ENCODE measurements at regions not wholly inside any gene's neighbourhood (a gene's known extent, or its start where the extent isn't known, plus 50 kb on each side); places are given as distances from the start of the nearest gene placed in this dataset.
"Not testable (repeated sequence)": the region's sequence is repeated elsewhere in the genome, so short reads cannot be mapped to it uniquely, and the experiment has no call there.

DNA sequence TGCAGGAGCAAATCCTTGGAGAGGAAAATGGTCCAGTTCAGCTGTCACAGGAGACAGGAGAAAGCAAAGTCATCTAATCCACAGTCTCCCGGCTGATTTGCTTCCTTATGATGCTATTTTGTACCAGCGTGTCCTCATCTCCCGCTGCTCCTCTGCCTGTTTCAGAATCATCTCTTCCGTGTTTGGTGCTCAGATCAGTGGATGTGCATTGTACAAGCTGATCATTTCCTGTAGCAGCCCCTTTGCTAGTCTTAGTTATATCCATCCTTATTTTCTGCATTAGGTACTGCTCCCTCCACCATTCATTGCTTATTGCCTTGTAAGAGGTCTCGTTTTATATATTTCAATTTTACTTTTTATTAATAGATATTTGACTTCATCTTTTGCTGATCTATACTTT, 219.9 kb upstream of the PRSS58 start:
- DNase-seq (ENCODE audit: low read depth in 1 of 2, low spot score in 1 of 2) = not testable (repeated sequence)

DNA sequence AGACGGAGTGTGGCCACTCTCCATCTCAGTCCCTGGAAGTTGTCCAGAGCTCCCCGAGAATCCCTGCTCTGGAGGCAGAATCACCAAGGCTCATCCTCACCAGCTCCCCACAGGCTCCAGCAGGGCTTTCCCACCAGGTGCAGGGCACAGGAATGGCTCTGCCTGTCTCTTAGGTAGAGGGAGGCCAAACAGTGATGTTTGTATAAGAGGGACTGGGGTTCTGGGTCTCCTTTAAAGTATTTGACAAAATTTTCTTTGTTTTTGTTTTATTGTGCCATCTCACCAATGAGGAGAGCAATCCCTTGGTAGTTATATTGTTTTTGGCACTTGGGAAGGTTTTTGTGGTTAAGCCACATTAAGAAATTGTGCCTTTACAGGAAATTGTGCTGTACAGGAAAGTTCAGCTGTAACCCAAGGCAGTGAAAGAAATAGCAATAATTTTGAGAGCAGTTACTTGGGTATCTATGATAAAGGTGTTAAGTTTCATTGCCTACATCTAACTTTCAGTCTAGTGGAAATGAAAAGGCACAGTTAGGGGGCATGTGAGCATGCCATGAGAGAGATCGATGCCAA, 219.3 kb upstream of the PRSS58 start:
- DNase-seq (ENCODE audit: low read depth in 1 of 2, low spot score in 1 of 2) = no peak

DNA sequence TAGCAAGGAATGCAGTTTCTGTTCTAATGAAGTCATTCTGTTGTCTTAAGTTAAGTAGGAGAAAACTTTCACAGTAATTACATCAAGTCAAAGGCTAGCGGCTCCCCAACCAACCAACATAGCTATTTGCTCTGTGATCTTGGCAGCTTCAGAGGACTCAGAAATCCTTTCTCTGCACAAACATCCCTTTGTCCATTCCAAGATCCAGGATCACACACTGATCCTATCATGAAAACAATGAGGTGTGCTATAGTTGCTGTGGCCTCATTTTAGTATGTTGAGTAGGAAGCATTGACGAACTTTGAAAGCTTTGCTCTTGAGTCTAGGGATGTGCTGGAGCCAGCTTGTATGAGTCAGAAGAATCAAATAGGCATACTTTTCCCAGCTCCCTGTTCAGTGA, 218.2 kb upstream of the PRSS58 start:
- no peak for DNase-seq (ENCODE audit: low read depth in 1 of 2, low spot score in 1 of 2)

DNA sequence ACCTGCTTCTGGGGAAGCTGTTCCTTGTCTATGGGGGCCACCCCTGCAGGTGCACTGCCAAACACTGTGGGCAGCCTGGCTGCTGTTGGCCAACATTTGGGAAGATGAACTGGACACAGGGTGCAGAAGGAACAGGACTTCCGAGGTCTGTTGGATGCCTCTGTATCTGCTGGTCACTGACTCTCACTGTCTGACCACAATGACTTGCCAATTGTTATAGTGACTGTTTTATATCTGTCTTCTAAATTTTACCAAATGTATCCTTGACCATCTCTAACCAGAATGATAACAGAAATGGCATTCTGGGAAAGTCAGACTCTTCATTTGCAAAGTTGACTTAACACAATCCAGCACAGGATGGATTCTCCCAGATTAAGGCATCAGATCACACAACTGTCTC, 214.0 kb upstream of the PRSS58 start:
- no peak for DNase-seq (ENCODE audit: low read depth in 1 of 2, low spot score in 1 of 2)

DNA sequence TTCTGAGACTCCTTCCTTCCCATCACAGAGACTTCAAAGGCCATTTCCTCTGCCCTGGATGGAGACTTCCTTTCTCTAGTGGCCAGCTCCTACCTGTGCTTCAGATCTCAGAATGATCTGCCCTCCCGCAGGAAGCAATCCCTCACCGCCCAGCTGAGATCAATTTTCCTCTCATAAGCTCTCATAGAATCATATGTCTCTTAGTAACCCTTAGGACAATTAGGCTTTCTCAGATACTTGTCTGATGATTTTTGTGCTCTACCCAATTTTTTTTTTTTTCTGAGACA, 212.6 kb upstream of the PRSS58 start:
- DNase-seq (ENCODE audit: low read depth in 1 of 2, low spot score in 1 of 2) = no peak

DNA sequence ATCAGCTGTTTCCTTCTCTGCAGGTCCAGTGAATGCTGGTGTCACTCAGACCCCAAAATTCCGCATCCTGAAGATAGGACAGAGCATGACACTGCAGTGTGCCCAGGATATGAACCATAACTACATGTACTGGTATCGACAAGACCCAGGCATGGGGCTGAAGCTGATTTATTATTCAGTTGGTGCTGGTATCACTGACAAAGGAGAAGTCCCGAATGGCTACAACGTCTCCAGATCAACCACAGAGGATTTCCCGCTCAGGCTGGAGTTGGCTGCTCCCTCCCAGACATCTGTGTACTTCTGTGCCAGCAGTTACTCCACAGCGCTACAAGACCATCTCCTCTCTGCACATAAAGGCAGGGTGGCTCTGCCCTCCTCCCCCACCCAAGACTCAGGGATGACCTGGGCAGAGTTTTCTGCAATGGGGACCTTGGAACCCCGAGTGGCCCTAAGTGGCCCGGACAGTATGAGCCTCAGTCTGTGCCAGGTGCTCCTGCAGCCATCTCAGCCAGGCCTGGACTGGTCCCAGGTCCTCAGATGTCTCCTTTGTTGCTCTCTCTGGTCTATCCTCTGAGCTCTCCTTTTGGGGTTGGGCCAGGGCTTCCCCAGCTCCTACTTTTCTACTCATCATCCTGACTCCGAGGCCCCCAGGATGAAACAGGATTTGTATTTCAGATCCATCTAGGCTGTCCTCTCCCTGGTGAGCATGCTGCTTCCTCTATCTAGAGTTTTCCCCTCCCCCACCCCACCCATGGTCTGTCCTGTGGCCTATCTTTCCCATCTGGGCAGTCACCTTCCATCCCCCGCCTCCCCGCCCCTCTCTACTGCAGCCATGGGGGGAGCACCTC, 212.1 kb upstream of the PRSS58 start:
- DNase-seq (ENCODE audit: low read depth in 1 of 2, low spot score in 1 of 2) = no peak

DNA sequence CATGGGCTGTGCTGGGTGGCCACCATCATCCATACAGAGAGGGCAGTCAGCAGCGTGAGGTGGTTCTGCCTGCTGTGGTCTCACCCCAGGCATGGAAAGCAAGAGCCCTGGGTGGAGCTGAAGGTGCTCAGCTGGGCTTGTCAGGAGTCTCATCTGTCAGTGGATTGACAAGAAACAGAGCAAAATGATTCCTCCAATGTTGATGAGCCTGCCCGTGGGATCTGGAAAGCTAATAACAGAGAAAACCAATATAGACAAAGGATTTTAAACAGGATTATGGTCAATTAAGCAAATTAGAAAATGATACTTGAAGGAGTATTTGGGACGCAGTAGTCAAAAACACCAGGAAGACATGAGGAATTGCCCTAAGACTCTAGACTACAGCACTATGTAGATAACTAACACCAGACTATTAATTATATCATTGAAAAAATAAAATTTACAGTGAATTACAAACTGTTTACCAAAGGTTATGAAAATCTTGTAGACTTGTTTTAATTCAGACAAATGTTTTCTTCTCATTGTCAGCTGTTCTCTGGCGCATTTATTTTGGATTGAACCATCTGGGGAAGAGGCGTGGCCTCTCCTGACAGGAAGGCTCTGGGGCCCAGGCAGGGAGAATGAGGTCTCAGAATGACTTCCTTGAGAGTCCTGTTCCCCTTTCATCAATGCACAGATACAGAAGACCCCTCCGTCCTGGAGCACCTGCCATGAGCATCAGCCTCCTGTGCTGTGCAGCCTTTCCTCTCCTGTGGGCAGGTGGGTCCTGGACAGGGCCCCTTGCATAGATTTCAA, 211.2 kb upstream of the PRSS58 start:
- no peak for DNase-seq (ENCODE audit: low read depth in 1 of 2, low spot score in 1 of 2)

DNA sequence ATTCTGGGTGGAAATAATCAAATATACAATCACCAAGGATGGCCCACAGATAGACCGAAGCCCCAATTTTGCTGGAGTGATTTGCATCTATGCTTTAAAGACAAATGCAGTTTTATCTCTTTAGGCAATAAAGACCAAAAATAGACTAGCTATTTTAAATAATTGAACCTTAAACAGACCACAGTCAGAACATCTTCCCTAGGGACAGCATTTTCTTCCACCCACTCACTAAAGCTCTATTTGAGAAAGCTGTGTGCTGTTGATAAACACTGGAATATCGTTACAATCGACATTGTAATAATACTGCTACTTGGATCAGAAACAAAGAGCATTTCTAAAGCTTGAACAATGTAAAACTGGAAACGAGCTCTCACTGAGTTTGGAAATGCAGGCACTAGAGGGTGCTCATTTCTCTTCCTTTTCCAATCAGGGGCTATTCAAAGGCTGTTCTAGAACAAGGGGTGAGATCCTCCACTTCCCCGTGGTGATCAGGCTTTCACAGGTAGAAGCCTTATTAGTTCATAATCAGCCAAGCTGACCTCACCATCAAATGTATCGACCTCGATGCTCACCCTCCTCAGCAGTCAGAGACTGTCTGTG, 209.3 kb upstream of the PRSS58 start:
- DNase-seq (ENCODE audit: low read depth in 1 of 2, low spot score in 1 of 2) = not testable (repeated sequence)

DNA sequence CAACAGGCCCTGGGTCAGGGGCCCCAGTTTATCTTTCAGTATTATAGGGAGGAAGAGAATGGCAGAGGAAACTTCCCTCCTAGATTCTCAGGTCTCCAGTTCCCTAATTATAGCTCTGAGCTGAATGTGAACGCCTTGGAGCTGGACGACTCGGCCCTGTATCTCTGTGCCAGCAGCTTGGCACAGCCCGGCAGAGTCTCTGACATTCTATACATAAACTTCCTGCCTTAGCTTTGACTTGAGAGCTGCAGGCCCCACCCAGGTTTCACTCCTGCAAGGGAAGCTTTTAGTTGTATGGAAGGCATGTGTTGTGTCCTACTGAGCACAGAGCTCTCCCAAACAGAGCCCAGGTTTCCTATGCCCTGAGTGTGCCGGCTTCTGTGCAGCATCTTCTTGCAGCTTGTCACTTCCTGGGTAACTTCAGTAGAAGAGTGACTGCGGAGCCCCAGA, 205.6 kb upstream of the PRSS58 start:
- no peak for DNase-seq (ENCODE audit: low read depth in 1 of 2, low spot score in 1 of 2)

DNA sequence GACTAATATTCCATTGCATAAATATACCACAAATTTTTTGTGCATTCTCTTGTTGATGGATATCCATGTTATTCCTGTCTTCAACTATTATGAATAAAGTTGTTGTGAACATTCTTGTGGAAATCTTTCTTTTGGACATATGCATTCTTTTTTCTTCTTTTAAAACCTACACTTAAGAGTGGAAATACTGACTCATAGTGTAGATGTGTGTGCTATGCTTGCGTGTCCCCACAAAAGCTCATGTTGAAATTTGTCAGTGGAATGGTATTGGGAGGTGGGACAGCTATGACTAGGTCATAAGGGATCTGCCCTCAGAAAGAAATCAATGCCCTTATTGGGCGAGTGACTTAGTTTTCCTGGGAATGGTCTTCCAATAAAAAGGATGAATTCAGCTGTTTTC, 203.6 kb upstream of the PRSS58 start:
- no peak for DNase-seq (ENCODE audit: low read depth in 1 of 2, low spot score in 1 of 2)

DNA sequence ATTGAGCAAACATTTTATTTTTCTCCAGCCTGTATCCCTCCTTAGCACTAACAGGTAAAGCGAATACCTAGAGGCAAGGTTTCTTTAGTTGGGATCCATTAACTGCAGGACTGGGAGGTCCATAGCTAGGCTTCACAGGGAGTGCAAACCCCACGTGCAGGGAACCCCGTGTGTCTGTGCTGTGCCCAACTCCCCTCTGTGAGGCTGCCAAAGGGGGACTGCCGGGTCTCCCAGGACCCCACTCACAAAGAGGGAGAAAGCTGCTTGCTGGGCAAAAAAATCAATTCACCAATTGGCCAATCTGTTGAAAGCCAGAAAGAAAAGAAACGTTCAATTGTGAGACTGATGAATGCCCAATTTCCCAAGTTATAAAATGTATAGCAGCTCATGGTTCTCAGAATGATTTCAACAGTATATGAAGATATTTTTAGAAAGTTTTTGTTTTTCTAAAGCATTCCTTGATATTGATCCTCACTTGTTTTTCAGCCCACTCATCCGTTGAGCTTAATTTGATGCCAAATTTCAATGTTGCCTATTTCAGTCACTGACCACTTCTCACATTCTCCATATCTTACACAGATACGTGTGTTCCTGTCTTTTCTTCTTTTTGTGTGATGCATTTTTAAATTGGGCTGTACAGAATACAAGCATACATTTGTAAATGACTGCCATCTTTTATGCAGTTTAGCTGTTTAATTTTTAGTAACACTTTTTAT, 202.7 kb upstream of the PRSS58 start:
- DNase-seq (ENCODE audit: low read depth in 1 of 2, low spot score in 1 of 2) = no peak

DNA sequence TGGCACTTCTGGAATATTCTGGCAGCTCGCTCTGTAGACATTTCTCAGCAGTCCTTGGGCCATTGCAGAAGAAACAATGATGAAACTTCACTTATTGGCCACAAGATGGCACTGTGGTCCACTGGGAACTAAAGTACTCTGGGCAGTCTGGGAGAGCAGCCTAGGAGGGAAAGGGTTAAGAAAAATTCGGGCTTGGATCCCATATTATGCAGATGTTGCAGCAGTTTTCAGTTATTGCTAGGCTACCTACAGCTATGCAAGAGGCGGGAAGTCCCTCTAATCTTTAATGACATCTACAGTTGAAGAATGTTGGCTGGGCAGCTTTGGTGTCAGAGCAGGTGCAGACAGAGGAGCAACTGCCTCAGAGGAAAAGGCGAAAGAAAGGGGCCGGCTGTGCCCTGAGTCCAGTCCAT, 201.7 kb upstream of the PRSS58 start:
- no peak for DNase-seq (ENCODE audit: low read depth in 1 of 2, low spot score in 1 of 2)

DNA sequence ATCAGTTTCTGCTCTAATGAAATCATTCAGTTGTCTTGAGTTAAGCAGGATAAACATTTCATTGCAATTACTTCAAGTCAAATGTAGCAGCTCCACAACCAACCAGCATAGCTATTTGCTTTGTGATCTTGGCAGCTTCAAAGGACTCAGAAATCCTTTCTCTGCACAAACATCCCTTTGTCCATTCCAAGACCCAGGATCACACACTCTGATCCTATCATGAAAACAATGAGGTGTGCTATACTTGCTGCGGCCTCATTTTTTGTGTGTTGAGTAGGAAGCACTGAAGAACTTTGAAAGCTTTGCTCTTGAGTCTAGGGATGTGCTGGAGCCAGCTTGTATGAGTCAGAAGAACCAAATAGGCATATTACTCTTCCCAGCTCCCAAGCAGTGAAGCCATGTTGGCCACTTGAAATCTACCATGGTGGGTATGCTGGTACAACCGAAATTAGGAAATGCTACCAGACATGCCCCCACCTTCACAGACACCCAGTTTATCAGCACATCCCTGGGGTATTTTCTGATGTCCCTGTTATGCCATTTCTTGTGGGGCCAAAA, 199.4 kb upstream of the PRSS58 start:
- no peak for DNase-seq (ENCODE audit: low read depth in 1 of 2, low spot score in 1 of 2)

DNA sequence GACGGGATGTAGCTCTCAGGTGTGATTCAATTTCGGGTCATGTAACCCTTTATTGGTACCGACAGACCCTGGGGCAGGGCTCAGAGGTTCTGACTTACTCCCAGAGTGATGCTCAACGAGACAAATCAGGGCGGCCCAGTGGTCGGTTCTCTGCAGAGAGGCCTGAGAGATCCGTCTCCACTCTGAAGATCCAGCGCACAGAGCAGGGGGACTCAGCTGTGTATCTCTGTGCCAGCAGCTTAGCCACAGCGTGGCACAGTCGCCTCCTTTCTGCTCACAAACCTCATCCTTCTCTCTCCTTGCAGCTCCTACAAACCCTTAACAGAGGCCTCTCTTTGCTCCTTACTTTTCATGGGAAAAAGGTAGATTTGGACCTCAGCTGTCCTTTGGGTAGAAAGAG, 197.5 kb upstream of the PRSS58 start:
- DNase-seq (ENCODE audit: low read depth in 1 of 2, low spot score in 1 of 2) = no peak

DNA sequence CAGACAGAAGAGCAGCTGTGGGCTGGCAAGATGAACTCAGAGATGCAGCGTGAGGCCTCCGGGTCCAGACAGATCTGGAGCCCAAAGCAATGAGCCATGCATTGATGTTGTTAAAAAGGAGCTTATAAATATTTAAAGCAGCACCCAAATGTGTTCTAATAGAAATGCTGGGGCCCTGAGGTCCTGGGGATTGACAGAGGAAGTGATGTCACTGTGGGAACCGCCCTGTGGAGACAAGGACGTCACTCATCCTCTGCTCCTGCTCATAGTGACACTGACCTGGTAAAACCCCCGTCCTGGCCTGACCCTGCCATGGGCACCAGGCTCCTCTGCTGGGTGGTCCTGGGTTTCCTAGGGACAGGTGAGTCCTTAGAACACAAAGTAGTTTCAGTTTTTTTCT, 197.0 kb upstream of the PRSS58 start:
- no peak for DNase-seq (ENCODE audit: low read depth in 1 of 2, low spot score in 1 of 2)

DNA sequence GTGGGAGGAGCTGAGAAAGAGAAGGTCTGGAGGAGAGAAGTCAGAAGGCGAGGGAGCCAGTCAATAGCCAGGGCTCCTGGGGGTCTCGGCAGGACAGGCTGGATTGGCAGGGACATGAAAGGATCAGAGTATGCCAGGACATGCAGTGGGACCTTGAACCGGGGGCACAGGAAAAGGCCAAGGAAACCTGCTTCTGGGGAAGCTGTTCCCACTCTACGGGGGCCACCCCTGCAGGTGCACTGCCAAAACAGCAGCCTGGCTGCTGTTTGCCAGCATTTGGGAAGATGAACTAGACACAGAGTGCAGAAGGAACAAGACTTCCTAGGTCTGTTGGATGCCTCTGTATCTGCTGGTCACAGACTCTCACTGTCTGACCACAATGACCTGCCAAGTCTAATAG, 194.9 kb upstream of the PRSS58 start:
- DNase-seq (ENCODE audit: low read depth in 1 of 2, low spot score in 1 of 2) = no peak

DNA sequence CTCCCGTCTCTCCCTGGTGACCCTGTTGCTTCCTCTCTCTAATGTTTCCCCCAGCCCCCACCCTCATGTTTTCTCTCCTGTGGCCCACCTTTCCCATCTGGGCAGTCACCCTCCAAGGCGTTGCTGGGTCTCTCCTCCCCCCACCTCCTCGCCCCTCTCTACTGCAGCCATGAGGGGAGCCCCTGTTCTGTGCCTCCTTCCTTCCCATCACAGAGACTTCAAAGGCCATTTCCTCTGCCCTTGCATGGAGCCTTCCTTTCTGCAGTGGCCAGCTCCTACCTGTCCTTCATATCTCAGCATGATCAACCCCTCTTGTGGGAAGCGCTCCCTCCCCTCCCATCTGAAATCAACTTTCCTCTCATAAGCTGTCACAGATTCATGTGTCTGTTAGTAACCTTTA, 194.0 kb upstream of the PRSS58 start:
- no peak for DNase-seq (ENCODE audit: low read depth in 1 of 2, low spot score in 1 of 2)

DNA sequence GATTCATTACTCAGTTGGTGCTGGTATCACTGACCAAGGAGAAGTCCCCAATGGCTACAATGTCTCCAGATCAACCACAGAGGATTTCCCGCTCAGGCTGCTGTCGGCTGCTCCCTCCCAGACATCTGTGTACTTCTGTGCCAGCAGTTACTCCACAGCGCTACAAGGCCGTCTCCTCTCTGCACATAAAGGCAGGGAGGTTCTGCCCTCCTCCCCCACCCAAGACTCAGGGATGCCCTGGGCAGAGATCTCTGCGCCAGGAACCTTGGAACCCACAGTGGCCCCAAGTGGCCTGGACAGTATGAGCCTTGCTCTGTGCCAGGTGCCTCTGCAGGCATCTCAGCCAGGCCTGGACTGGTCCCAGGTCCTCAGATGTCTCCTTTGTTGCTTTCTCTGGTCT, 193.4 kb upstream of the PRSS58 start:
- no peak for DNase-seq (ENCODE audit: low read depth in 1 of 2, low spot score in 1 of 2)

DNA sequence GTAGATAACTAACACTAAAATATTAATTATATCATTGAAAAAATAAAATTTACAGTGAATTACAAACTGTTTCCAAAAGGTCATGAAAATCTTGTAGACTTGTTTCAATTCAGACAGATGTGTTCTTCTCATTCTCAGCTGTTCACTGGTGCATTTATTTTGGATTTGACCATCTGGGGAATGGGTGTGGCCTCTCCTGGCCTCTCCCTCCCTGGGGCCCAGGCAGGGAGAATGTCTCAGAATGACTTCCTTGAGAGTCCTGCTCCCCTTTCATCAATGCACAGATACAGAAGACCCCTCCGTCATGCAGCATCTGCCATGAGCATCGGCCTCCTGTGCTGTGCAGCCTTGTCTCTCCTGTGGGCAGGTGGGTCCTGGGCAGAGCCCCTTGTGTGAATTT, 192.8 kb upstream of the PRSS58 start:
- DNase-seq (ENCODE audit: low read depth in 1 of 2, low spot score in 1 of 2) = no peak

DNA sequence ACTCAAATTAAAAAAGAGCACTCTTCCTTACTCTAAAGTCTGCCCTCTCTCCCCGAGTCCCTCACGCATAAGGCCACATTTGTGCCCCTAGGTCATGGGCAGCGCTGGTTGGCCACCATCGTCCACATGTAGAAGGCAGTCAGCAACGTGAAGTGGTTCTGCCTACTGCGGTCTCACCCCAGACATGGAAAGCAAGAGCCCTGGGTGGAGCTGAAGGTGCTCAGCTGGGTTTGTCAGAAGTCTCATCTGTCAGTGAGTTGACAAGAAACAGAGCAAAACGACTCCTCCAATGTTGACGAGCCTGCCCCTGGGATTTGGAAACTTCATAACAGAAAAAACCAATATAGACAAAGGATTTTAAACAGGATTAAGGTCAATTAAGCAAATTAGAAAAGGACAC, 192.3 kb upstream of the PRSS58 start:
- DNase-seq (ENCODE audit: low read depth in 1 of 2, low spot score in 1 of 2) = no peak

DNA sequence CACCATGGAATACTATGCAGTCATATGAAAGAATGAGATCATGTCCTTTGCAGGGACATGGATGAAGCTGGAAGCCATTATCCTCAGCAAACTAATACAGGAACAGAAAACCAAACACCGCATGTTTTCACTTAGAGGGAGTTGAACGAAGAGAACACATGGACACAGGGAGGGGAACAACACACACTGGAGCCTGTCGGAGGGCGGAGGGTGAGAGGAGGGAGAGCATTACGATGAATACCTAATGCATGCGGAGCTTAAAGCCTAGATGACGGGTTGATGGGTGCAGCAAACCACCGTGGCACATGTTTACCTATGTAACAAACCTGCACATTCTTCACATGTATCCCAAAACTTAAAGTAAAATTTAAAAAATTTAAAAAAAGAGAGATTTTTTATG, 191.0 kb upstream of the PRSS58 start:
- not testable (repeated sequence) for DNase-seq (ENCODE audit: low read depth in 1 of 2, low spot score in 1 of 2)

Data from stimulated activated CD4-positive, alpha-beta T cell treated with anti-CD3 and anti-CD28 coated beads, Interleukin-15, amount 100 ng/mL, for 1 hour (primary cell).